IgD-negative memory B cell (primary cell): ENCODE measurements at regions not wholly inside any gene's neighbourhood (a gene's known extent, or its start where the extent isn't known, plus 50 kb on each side); places are given as distances from the start of the nearest gene placed in this dataset.

ENCODE experiments used
- H3K27ac Mint-ChIP-seq, 3 donors: one replicate each; pipeline ENCODE4 v1.8.0; 2020 to 2022; ENCODE audit warnings: mild to moderate bottlenecking in 3 of 3, mixed read lengths in 3 of 3, moderate library complexity in 1 of 3
- H3K27me3 Mint-ChIP-seq: one replicate; pipeline ENCODE4 v1.8.0; 2021; ENCODE audit warnings: mixed read lengths
- H3K36me3 Mint-ChIP-seq: one replicate; pipeline ENCODE4 v1.8.0; 2020; ENCODE audit warnings: mild to moderate bottlenecking, mixed read lengths
- H3K4me1 Mint-ChIP-seq, 3 donors: one replicate each; pipeline ENCODE4 v1.8.0; 2020 to 2022; ENCODE audit warnings: mixed read lengths in 3 of 3, mild to moderate bottlenecking in 1 of 3
- H3K4me3 Mint-ChIP-seq, 4 donors: one replicate each; pipeline ENCODE4 v1.8.0; 2020 to 2022; ENCODE audit warnings: mild to moderate bottlenecking in 4 of 4, mixed read lengths in 4 of 4, moderate library complexity in 3 of 4
- H3K9me3 Mint-ChIP-seq, 3 donors: one replicate each; pipeline ENCODE4 v1.8.0; 2020 to 2021; ENCODE audit warnings: mixed read lengths in 3 of 3, mild to moderate bottlenecking in 1 of 3

- H3K27ac Mint-ChIP-seq = no peak overlapping the region
- peaks cover 1% of the 10 kb centered on the region for H3K27me3 Mint-ChIP-seq
- peaks cover 0 to 3% (median 0%) of the 10 kb centered on the region in 3 donors for H3K4me1 Mint-ChIP-seq
- no peak overlapping the region for H3K4me3 Mint-ChIP-seq
- no peaks in the 10 kb centered on the region for H3K9me3 Mint-ChIP-seq
- no peaks in the 10 kb centered on the region for H3K36me3 Mint-ChIP-seq
Observed at GRCh38 chr4:14441561-14441960, 560.7 kb upstream of the CPEB2 start.

DNA sequence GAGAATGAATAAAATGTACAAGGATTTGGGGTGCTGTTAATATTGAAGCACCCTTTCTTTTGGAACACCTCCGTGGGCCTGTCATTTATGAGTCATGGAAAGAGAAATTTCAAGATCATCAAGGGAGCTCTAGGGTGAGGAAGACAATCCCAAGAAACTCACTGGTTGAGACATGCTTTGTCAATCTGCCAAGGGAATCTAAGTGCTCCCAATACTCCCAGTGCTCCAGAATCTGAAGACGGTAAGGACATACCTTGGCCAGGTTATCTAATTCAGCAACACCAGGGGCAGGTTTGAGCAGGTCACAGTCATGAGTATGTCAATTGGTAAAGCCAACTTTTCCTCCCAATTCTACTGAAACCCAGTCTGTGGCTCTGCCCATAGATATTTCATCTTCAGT, 556.4 kb upstream of the CPEB2 start:
- H3K4me3 Mint-ChIP-seq = no peak overlapping the region

DNA sequence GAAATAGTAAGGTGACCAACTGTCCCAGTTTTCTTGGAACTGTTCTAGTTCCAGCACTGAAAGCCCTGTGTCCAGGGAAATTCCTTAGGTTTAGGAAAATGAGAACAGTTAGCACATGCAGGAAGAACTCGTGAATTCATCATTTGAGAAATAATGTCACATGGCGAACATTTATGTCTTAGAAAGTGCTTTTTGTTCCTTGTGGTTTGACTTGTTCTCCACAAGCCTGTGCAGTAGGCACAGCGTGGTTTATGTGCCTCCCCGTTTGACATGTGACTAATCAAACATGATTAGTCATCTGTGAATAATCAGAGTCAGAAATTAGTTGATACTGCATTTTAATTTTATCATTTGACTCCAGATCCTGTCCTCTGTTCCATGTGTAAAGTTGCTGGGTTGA, 556.0 kb upstream of the CPEB2 start:
- H3K4me3 Mint-ChIP-seq = no peak overlapping the region
- H3K27me3 Mint-ChIP-seq = peaks cover 1% of the 10 kb centered on the region
- H3K36me3 Mint-ChIP-seq = no peaks in the 10 kb centered on the region
- H3K9me3 Mint-ChIP-seq = no peaks in the 10 kb centered on the region
- H3K4me1 Mint-ChIP-seq = peaks cover 0 to 3% (median 0%) of the 10 kb centered on the region in 3 donors
- no peak overlapping the region for H3K27ac Mint-ChIP-seq

More for the DNA sequence above, 556.4 kb upstream of the CPEB2 start:
- no peaks in the 10 kb centered on the region for H3K36me3 Mint-ChIP-seq
- peaks cover 0 to 3% (median 0%) of the 10 kb centered on the region in 3 donors for H3K4me1 Mint-ChIP-seq
- H3K9me3 Mint-ChIP-seq = no peaks in the 10 kb centered on the region
- no peak overlapping the region for H3K27ac Mint-ChIP-seq
- H3K27me3 Mint-ChIP-seq = peaks cover 1% of the 10 kb centered on the region

- no peaks in the 10 kb centered on the region for H3K36me3 Mint-ChIP-seq
- peaks cover 1% of the 10 kb centered on the region for H3K27me3 Mint-ChIP-seq
Observed at GRCh38 chr4:14446904-14447303, 555.4 kb upstream of the CPEB2 start.

DNA sequence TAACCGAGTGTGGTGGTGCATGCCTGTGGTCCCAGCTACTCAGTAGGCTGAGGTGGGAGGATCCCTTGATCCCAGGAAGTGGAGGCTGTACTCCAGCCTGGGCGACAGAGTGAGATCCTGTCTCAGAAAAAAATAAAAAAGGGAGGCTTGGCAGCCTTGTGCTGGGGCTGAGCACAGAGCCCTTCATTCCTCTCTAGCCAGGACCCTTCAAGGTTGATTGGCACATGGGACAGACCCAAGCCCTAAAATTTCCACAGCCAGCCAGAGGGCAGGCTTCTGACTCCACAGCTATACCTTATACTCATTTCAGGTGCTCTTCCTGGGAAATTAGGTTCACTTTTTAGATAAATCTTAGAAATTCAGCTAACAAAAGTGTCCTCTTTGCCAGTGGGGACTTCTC, 553.0 kb upstream of the CPEB2 start:
- Mint-ChIP-seq H3K27me3 (no peaks in the 10 kb centered on the region), H3K9me3 (no peaks in the 10 kb centered on the region), H3K4me3 (no peak overlapping the region), H3K36me3 (no peaks in the 10 kb centered on the region), H3K27ac (no peak overlapping the region), H3K4me1 (peaks cover 0 to 2% (median 0%) of the 10 kb centered on the region in 3 donors)

More at GRCh38 chr4:14446904-14447303, 555.4 kb upstream of the CPEB2 start:
- peaks cover 0 to 3% (median 0%) of the 10 kb centered on the region in 3 donors for H3K4me1 Mint-ChIP-seq
- H3K27ac Mint-ChIP-seq = no peak overlapping the region
- no peaks in the 10 kb centered on the region for H3K9me3 Mint-ChIP-seq
- no peak overlapping the region for H3K4me3 Mint-ChIP-seq

- Mint-ChIP-seq H3K9me3 (no peaks in the 10 kb centered on the region), H3K36me3 (no peaks in the 10 kb centered on the region), H3K4me3 (peak overlapping the region in 1 of 4 donors; percentile 2), H3K27ac (peak overlapping the region in 1 of 3 donors; percentile 46), H3K27me3 (no peaks in the 10 kb centered on the region), H3K4me1 (no peaks in the 10 kb centered on the region)
Observed at GRCh38 chr4:14452001-14452400, 550.3 kb upstream of the CPEB2 start.

GRCh38 chr4:14452764-14453163, 549.5 kb upstream of the CPEB2 start:
- Mint-ChIP-seq H3K36me3 (no peaks in the 10 kb centered on the region), H3K27me3 (no peaks in the 10 kb centered on the region), H3K4me1 (peaks cover 0 to 1% (median 0%) of the 10 kb centered on the region in 3 donors), H3K9me3 (no peaks in the 10 kb centered on the region), H3K27ac (no peak overlapping the region), H3K4me3 (no peak overlapping the region)

DNA sequence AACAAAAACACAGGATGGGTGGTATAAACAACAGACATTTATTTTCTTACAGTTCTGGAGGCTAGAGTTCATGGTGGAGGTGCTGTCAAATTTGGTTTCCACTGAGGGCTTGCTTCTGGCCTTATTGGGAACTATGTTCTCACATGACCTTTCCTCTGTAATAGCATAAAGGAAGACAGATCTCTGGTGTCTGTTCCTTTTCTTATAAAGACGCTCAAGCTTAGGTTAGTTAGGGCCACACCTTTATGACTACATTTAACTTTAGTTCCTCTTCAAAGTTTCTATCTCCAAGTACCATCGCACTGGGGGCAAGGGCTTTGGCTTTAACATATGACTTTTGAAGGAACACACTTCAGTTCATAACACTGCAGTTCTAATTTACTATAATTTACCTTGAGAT, 543.8 kb upstream of the CPEB2 start:
- H3K27me3 Mint-ChIP-seq = no peaks in the 10 kb centered on the region
- H3K9me3 Mint-ChIP-seq = peaks cover 0 to 9% (median 0%) of the 10 kb centered on the region in 3 donors
- H3K27ac Mint-ChIP-seq = no peak overlapping the region
- no peaks in the 10 kb centered on the region for H3K36me3 Mint-ChIP-seq
- peak overlapping the region in 1 of 4 donors; percentile 3 for H3K4me3 Mint-ChIP-seq
- peaks cover 6 to 9% (median 8%) of the 10 kb centered on the region in 3 donors for H3K4me1 Mint-ChIP-seq

DNA sequence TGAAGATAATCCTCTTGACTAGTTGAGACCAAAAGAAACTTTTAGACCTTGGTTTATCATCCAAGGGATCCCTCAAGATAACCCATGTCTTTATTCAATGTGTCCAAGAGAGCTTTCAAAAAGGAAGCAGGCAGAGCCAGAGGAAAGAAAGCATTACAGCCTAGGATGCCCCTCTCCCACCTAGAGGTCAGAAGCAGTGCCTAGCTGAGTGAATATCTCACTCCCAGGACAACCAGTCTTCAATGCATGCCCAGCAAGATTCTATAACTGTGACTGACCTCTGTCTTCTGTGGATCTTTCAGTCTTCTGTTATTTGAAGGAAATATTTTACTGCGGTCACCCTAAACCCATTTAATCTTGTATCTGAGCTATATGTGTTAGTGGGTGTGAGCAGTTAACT, 537.2 kb upstream of the CPEB2 start:
- H3K4me3 Mint-ChIP-seq = no peak overlapping the region
- H3K27me3 Mint-ChIP-seq = peaks cover 2% of the 10 kb centered on the region
- H3K4me1 Mint-ChIP-seq = peaks cover 0 to 2% (median 0%) of the 10 kb centered on the region in 3 donors
- H3K9me3 Mint-ChIP-seq = peaks cover 0 to 4% (median 1%) of the 10 kb centered on the region in 3 donors
- no peaks in the 10 kb centered on the region for H3K36me3 Mint-ChIP-seq
- no peak overlapping the region for H3K27ac Mint-ChIP-seq

DNA sequence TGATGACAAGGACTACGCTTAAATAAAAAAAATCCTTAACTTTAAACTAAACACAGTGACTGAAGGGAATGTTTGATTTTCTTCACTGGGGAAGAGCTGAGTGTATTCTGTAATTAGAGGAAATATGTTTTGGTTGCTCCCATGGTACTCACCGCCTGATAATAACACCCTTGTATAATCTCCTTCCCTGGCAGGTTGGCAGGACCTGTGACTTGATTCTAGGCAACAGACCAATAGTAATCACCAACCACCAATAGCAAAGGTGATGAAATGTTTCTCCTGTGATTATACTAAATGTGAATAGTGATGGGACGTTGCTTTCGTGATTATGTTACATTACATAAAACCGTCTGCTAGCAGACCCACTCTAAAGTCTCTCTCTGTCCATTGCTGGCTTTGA, 536.8 kb upstream of the CPEB2 start:
- peaks cover 0 to 2% (median 1%) of the 10 kb centered on the region in 3 donors for H3K9me3 Mint-ChIP-seq
- H3K4me3 Mint-ChIP-seq = no peak overlapping the region
- no peaks in the 10 kb centered on the region for H3K36me3 Mint-ChIP-seq
- H3K27me3 Mint-ChIP-seq = peaks cover 2% of the 10 kb centered on the region
- H3K4me1 Mint-ChIP-seq = peaks cover 0 to under 1% (median 0%) of the 10 kb centered on the region in 3 donors
- H3K27ac Mint-ChIP-seq = no peak overlapping the region

GRCh38 chr4:14478504-14478903, 523.8 kb upstream of the CPEB2 start:
- Mint-ChIP-seq H3K4me3 (no peak overlapping the region), H3K36me3 (peaks cover 3% of the 10 kb centered on the region), H3K27ac (no peak overlapping the region), H3K27me3 (peaks cover 6% of the 10 kb centered on the region), H3K4me1 (peaks cover 0 to 3% (median 0%) of the 10 kb centered on the region in 3 donors), H3K9me3 (peaks cover 0 to 1% (median 0%) of the 10 kb centered on the region in 3 donors)

DNA sequence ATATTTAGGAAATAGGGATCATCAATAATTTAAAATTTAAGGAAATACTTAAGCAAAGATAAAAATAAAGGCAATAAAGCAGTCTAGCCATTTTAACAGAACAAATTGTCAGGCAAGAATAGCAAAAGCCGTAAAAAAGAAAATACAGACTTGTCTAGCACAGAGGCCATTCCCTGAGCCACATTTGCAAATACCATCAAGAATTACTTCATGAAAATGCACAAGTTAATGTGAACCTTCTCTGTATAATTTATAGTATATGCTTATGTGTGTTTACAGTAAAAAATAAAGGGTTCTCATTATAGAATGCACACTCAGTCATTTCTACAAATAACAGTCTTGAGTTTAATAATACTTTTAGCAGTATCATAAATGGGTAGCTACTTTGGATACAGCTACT, 505.9 kb upstream of the CPEB2 start:
- Mint-ChIP-seq H3K36me3 (no peaks in the 10 kb centered on the region), H3K9me3 (no peaks in the 10 kb centered on the region), H3K4me1 (no peaks in the 10 kb centered on the region), H3K27me3 (no peaks in the 10 kb centered on the region), H3K4me3 (no peak overlapping the region), H3K27ac (no peak overlapping the region)

- Mint-ChIP-seq H3K4me3 (no peak overlapping the region), H3K9me3 (peaks cover 0 to 2% (median 0%) of the 10 kb centered on the region in 3 donors), H3K27ac (no peak overlapping the region), H3K27me3 (no peaks in the 10 kb centered on the region), H3K4me1 (no peaks in the 10 kb centered on the region), H3K36me3 (no peaks in the 10 kb centered on the region)
Observed at GRCh38 chr4:14496969-14497368, 505.3 kb upstream of the CPEB2 start.

- H3K36me3 Mint-ChIP-seq = no peaks in the 10 kb centered on the region
- H3K27me3 Mint-ChIP-seq = no peaks in the 10 kb centered on the region
Observed at GRCh38 chr4:14504162-14504561, 498.1 kb upstream of the CPEB2 start.

GRCh38 chr4:14513471-14513870, 488.8 kb upstream of the CPEB2 start:
- Mint-ChIP-seq H3K4me3 (no peak overlapping the region), H3K4me1 (no peaks in the 10 kb centered on the region), H3K36me3 (peaks cover 3% of the 10 kb centered on the region), H3K9me3 (peaks cover 0 to 1% (median 0%) of the 10 kb centered on the region in 3 donors), H3K27ac (no peak overlapping the region), H3K27me3 (peaks cover 2% of the 10 kb centered on the region)

More at GRCh38 chr4:14504162-14504561, 498.1 kb upstream of the CPEB2 start:
- H3K4me1 Mint-ChIP-seq = no peaks in the 10 kb centered on the region
- H3K4me3 Mint-ChIP-seq = no peak overlapping the region
- H3K27ac Mint-ChIP-seq = no peak overlapping the region
- H3K9me3 Mint-ChIP-seq = peaks cover 0 to 3% (median 0%) of the 10 kb centered on the region in 3 donors

DNA sequence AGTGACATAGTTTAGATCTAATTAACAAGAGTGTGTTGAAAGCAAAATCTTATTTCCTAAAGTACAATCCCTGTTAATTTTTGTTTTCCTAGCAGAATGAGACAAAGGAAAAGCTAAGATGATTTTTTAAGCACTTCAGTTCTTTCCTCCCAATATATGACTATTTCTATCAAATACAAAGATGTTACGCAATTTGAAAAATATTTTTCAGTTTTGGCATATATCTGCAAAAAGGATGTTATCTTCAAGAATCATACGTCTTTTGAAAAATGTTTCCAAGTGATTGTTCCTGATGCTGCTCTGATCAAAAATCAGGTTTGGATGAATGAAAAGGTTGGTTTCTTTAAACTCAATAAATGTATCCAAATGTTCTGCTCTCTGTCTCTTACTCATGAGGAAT, 486.7 kb upstream of the CPEB2 start:
- H3K4me3 Mint-ChIP-seq = no peak overlapping the region
- H3K4me1 Mint-ChIP-seq = no peaks in the 10 kb centered on the region
- H3K36me3 Mint-ChIP-seq = peaks cover 3% of the 10 kb centered on the region
- peaks cover 2% of the 10 kb centered on the region for H3K27me3 Mint-ChIP-seq
- H3K27ac Mint-ChIP-seq = no peak overlapping the region
- H3K9me3 Mint-ChIP-seq = no peaks in the 10 kb centered on the region
